IMR-90 (cell line): ENCODE measurements at regions not wholly inside any gene's neighbourhood (a gene's known extent, or its start where the extent isn't known, plus 50 kb on each side); places are given as distances from the start of the nearest gene placed in this dataset.

Experiments used
- ATAC-seq: fragments of 200-7000 bp; cut with Tn5 transposase; 2 replicates; pipeline ENCODE4 v1.9.1; 2020; ENCODE audit warnings: low read depth, mild to moderate bottlenecking, moderate library complexity
- BruUV-seq: library from RNA; stranded (reverse); fragments of 400-500 nt; replicated peaks from 2 replicates; lab custom pipeline; 2021; lab: Mats Ljungman, UMichigan
- CTCF ChIA-PET: fragments of 300-600 bp; formaldehyde crosslinking; extraction: SDS; loops from one replicate; lab custom pipeline; 2021; ENCODE audit warnings: antibody characterized with exemption; lab: Yijun Ruan, JAX
- POLR2A ChIA-PET: fragments of 300-600 bp; sonication (Branson Sonifier 250); formaldehyde crosslinking; loops from one replicate; lab custom pipeline; 2022; ENCODE audit warnings: antibody characterized with exemption; ENCODE audit not compliant: unreplicated experiment; lab: Charles Lee
- DNase-seq: peaks from one replicate; pipeline ENCODE4 v3.0.0; 2013
- H2AFZ ChIP-seq: replicated peaks from 2 replicates; pipeline ENCODE3; 2013; ENCODE audit warnings: low read length, mild to moderate bottlenecking; ENCODE audit not compliant: poor library complexity
- H2AK5ac ChIP-seq: 2 replicates; pipeline ENCODE4 v1.6.1; 2013; ENCODE audit warnings: low read depth, low read length, inconsistent platforms
- H2AK9ac ChIP-seq: replicated peaks from 2 replicates; pipeline ENCODE3; 2013; ENCODE audit warnings: mild to moderate bottlenecking, low read depth, low read length, moderate library complexity; ENCODE audit not compliant: poor library complexity
- H2BK120ac ChIP-seq: 2 replicates; pipeline ENCODE4 v1.6.1; 2013; ENCODE audit warnings: low read depth, low read length, inconsistent platforms
- H2BK15ac ChIP-seq: 3 replicates; pipeline ENCODE4 v1.6.1; 2013; ENCODE audit warnings: low read depth, low read length, inconsistent platforms
- H2BK20ac ChIP-seq: 2 replicates; pipeline ENCODE4 v1.6.1; 2013; ENCODE audit warnings: low read depth, mild to moderate bottlenecking, inconsistent platforms, low read length, moderate library complexity
- H2BK5ac ChIP-seq: 2 replicates; pipeline ENCODE4 v1.6.1; 2013; ENCODE audit warnings: mild to moderate bottlenecking, low read depth, low read length, inconsistent platforms; ENCODE audit not compliant: poor library complexity, severe bottlenecking
- H3K14ac ChIP-seq: replicated peaks from 2 replicates; pipeline ENCODE4 v1.6.1; 2013; ENCODE audit warnings: low read depth, low read length, inconsistent platforms
- H3K18ac ChIP-seq: 2 replicates; pipeline ENCODE4 v1.6.1; 2013; ENCODE audit warnings: low read depth, low read length, control low read depth
- H3K23ac ChIP-seq: 2 replicates; pipeline ENCODE4 v1.6.1; 2013; ENCODE audit warnings: low read depth, low read length, inconsistent platforms
- H3K27ac ChIP-seq: 2 replicates; pipeline ENCODE4 v1.5.1; 2013; ENCODE audit warnings: mild to moderate bottlenecking, control low read depth, low read length; ENCODE audit not compliant: insufficient read depth
- H3K27me3 ChIP-seq: 2 replicates; pipeline ENCODE4 v1.6.1; 2013; ENCODE audit warnings: low read length; ENCODE audit not compliant: control insufficient read depth, insufficient read depth
- H3K36me3 ChIP-seq: 2 replicates; pipeline ENCODE4 v1.6.1; 2013; ENCODE audit warnings: low read length, mixed read lengths; ENCODE audit not compliant: control insufficient read depth, insufficient read depth
- H3K4ac ChIP-seq: 2 replicates; pipeline ENCODE4 v1.6.1; 2013; ENCODE audit warnings: low read depth, low read length, inconsistent platforms
- H3K4me1 ChIP-seq: 2 replicates; pipeline ENCODE4 v1.6.1; 2013; ENCODE audit warnings: low read length, mixed read lengths; ENCODE audit not compliant: control insufficient read depth, insufficient read depth
- H3K4me2 ChIP-seq: 2 replicates; pipeline ENCODE4 v1.6.1; 2013; ENCODE audit warnings: low read depth, mild to moderate bottlenecking, control low read depth, low read length, moderate library complexity
- H3K4me3 ChIP-seq: 2 replicates; pipeline ENCODE4 v1.5.1; 2013; ENCODE audit warnings: low read depth, mild to moderate bottlenecking, control low read depth, low read length, moderate library complexity; ENCODE audit not compliant: insufficient read depth
- H3K56ac ChIP-seq: 2 replicates; pipeline ENCODE4 v1.6.1; 2013; ENCODE audit warnings: low read length, inconsistent platforms; ENCODE audit not compliant: insufficient read depth; ENCODE audit errors: extremely low read depth
- H3K79me1 ChIP-seq, 2 experiments: 2 replicates each; pipeline ENCODE4 v1.6.1; 2013; ENCODE audit warnings: low read length in 2 of 2, inconsistent platforms in 1 of 2, low read depth in 1 of 2
- H3K9ac ChIP-seq: 2 replicates; pipeline ENCODE4 v1.6.1; 2013; ENCODE audit warnings: low read depth, low read length, control low read depth
- H3K9me1 ChIP-seq: 2 replicates; pipeline ENCODE4 v1.6.1; 2013; ENCODE audit warnings: low read length, inconsistent platforms; ENCODE audit not compliant: insufficient read depth
- H3K9me3 ChIP-seq: 2 replicates; pipeline ENCODE4 v1.6.1; 2013; ENCODE audit warnings: low read length; ENCODE audit not compliant: control insufficient read depth, insufficient read depth
- H4K20me1 ChIP-seq: 2 replicates; pipeline ENCODE4 v1.6.1; 2013; ENCODE audit warnings: low read length, inconsistent platforms; ENCODE audit not compliant: insufficient read depth
- H4K5ac ChIP-seq: 2 replicates; pipeline ENCODE4 v1.6.1; 2013; ENCODE audit warnings: mild to moderate bottlenecking, low read depth, low read length, control low read depth
- H4K8ac ChIP-seq, 2 experiments: 2 replicates each; pipeline ENCODE4 v1.6.1; 2013; ENCODE audit warnings: low read depth in 2 of 2, low read length in 2 of 2, control low read depth in 1 of 2, inconsistent platforms in 1 of 2
- H4K91ac ChIP-seq: 2 replicates; pipeline ENCODE4 v1.6.1; 2013; ENCODE audit warnings: low read depth, low read length, inconsistent platforms; ENCODE audit not compliant: insufficient read depth
- BHLHE40 ChIP-seq: fragments of 150-350 bp; IDR thresholded peaks from 2 replicates; pipeline ENCODE4 v1.6.1; 2016; ENCODE audit warnings: mild to moderate bottlenecking, low read depth, low read length
- CEBPB ChIP-seq: IDR thresholded peaks from 2 replicates; pipeline ENCODE4 v1.6.1; 2012; ENCODE audit warnings: low read depth, low read length, improper control_type of control experiment
- CHD1 ChIP-seq: IDR thresholded peaks from 2 replicates; pipeline ENCODE4 v1.6.1; 2012; ENCODE audit warnings: low read depth, low read length, improper control_type of control experiment
- CTCF ChIP-seq: conservative IDR thresholded peaks from 2 replicates; pipeline ENCODE4 v1.5.1; 2012; ENCODE audit warnings: mild to moderate bottlenecking, low read depth, low read length, improper control_type of control experiment
- ELK1 ChIP-seq: fragments of 150-350 bp; IDR thresholded peaks from 2 replicates; pipeline ENCODE4 v1.6.1; 2016; ENCODE audit warnings: low read depth, mild to moderate bottlenecking, low read length, moderate library complexity, borderline replicate concordance
- MAZ ChIP-seq: IDR thresholded peaks from 2 replicates; pipeline ENCODE4 v1.6.1; 2012; ENCODE audit warnings: low read depth, mild to moderate bottlenecking, low read length, improper control_type of control experiment, moderate library complexity, borderline replicate concordance
- MXI1 ChIP-seq: IDR thresholded peaks from 2 replicates; pipeline ENCODE4 v1.6.1; 2012; ENCODE audit warnings: low read depth, mild to moderate bottlenecking, low read length, moderate library complexity, borderline replicate concordance
- POLR2A ChIP-seq: IDR thresholded peaks from 2 replicates; pipeline ENCODE4 v1.6.1; 2012; ENCODE audit warnings: mild to moderate bottlenecking, low read depth, low read length
- RAD21 ChIP-seq: IDR thresholded peaks from 2 replicates; pipeline ENCODE4 v1.6.1; 2012; ENCODE audit warnings: low read length, improper control_type of control experiment
- RCOR1 ChIP-seq: IDR thresholded peaks from 2 replicates; pipeline ENCODE4 v1.6.1; 2012; ENCODE audit warnings: mild to moderate bottlenecking, low read length, improper control_type of control experiment; ENCODE audit not compliant: insufficient replicate concordance
- RFX5 ChIP-seq: IDR thresholded peaks from 2 replicates; pipeline ENCODE4 v1.8.0; 2012; ENCODE audit warnings: low read depth, mild to moderate bottlenecking, low read length, moderate library complexity
- USF2 ChIP-seq: fragments of 150-350 bp; IDR thresholded peaks from 2 replicates; pipeline ENCODE4 v1.6.1; 2017; ENCODE audit warnings: mild to moderate bottlenecking, antibody characterized with exemption, low read length, low read depth
- WGBS, 2 experiments: methylation state at CpG; one replicate each; pipeline versions ENCODE4 v1.1.5 to v1.1.7; 2013; ENCODE audit warnings: missing lambda C conversion rate in 2 of 2; ENCODE audit not compliant: insufficient read length in 1 of 2; ENCODE audit errors: extremely low coverage in 2 of 2; 5-methylcytosine and 5-hydroxymethylcytosine counted together
- dilution Hi-C: fragments of 300-500 bp; cut with HindIII; formaldehyde crosslinking; loops from one replicate; pipeline ENCODE4 v1.14.3; 2018; ENCODE audit warnings: low sequenced_read_pairs; ENCODE audit not compliant: unreplicated experiment
- in situ Hi-C: fragments of 300-500 bp; cut with MboI; formaldehyde crosslinking; loops from 3 replicates; pipeline ENCODE4 v1.14.3; 2019; ENCODE audit warnings: low sequenced_read_pairs, inconsistent platforms, mixed read lengths
- intact Hi-C: fragments of 100-400 bp; cut with micrococcal nuclease; formaldehyde crosslinking; loops from 2 replicates; pipeline ENCODE4 v1.10.0; 2022

- no peak overlapping the region for H4K5ac ChIP-seq
- no peak overlapping the region for H3K4me3 ChIP-seq
- H3K23ac ChIP-seq: no peak overlapping the region
- H2AK9ac ChIP-seq: no peak overlapping the region
- no peak overlapping the region for H3K27ac ChIP-seq
- H3K9ac ChIP-seq: no peak overlapping the region
- H3K27me3 ChIP-seq: no peaks in the 10 kb centered on the region
- H4K8ac ChIP-seq: no peak overlapping the region
- no peak overlapping the region for H3K4ac ChIP-seq
- DNase-seq (no peak), ATAC-seq (no peak)
- H2BK120ac ChIP-seq: peak overlapping the region; percentile 9; the same call in 1 of the 2 replicates
- WGBS, 2 experiments: no CpG with 5 or more reads among the region's 2 CpGs
- dilution Hi-C loops: no loop called here
- TF ChIP-seq CEBPB (no peak), RCOR1 (no peak), POLR2A (no peak), USF2 (no peak), RFX5 (no peak), ELK1 (no peak), MAZ (no peak), CTCF (no peak), RAD21 (no peak), BHLHE40 (no peak), MXI1 (no peak), CHD1 (no peak)
- no peak overlapping the region for H4K91ac ChIP-seq
- in situ Hi-C loops: no loop called here
- H3K9me3 ChIP-seq: no peaks in the 10 kb centered on the region
- ChIA-PET POLR2A (no interaction called here), CTCF (interaction anchor here (0.6 kb wide), 1 partner anchor 21 kb away, joined by 5 read pairs; no protein-coding TSS in a partner anchor)
- peaks cover 1% of the 10 kb centered on the region for H3K9me1 ChIP-seq
- no TSS peak for BruUV-seq
- intact Hi-C loops: loop anchor here (5.0 kb wide), 1 partner anchor 117 kb away; no protein-coding TSS in a partner anchor
- no peak overlapping the region for H2BK5ac ChIP-seq
- H3K4me1 ChIP-seq: peaks cover 4% of the 10 kb centered on the region
- no peak overlapping the region for H2BK15ac ChIP-seq
- H3K79me1 ChIP-seq: peaks cover 0 to under 1% of the 10 kb centered on the region in 2 experiments; a peak in 1 of 4 replicates
- no peak overlapping the region for H2AFZ ChIP-seq
- H3K36me3 ChIP-seq: no peaks in the 10 kb centered on the region
- no peak overlapping the region for H3K4me2 ChIP-seq
- H3K56ac ChIP-seq: no peak overlapping the region
- H3K18ac ChIP-seq: peak overlapping the region; percentile 69; the same call in 1 of the 2 replicates
- no peak overlapping the region for H3K14ac ChIP-seq
- no peak overlapping the region for H2AK5ac ChIP-seq
- H4K20me1 ChIP-seq: no peaks in the 10 kb centered on the region
- no peak overlapping the region for H2BK20ac ChIP-seq
These were observed 170.6 kb downstream of the METTL4 start for GRCh38 chr18:2400701-2401196.
